ENCODE measurements at regions not wholly inside any gene's neighbourhood (a gene's known extent, or its start where the extent isn't known, plus 50 kb on each side); places are given as distances from the start of the nearest gene placed in this dataset.

DNA sequence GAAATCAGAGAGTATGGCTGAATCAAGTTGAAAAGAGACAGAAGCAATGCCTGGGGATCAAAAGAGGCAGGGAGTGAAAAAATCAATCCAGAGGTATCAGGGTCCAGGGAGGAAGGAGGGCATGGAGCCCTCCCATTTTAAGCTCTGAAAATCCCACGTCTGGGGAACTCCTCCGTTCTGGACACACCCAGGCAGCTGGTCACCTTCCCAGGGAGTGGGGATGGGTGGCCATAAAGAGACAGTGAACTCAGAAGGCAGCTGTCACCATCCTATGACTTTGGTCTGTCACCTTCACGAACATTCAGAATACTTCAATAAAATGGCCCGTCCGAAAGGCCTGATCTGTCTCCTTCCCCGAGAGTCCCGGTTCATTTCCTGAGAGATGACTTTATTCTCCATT, 71.6 kb downstream of the MAP1LC3B2 start:
- TF ChIP-seq, protein P1, sequence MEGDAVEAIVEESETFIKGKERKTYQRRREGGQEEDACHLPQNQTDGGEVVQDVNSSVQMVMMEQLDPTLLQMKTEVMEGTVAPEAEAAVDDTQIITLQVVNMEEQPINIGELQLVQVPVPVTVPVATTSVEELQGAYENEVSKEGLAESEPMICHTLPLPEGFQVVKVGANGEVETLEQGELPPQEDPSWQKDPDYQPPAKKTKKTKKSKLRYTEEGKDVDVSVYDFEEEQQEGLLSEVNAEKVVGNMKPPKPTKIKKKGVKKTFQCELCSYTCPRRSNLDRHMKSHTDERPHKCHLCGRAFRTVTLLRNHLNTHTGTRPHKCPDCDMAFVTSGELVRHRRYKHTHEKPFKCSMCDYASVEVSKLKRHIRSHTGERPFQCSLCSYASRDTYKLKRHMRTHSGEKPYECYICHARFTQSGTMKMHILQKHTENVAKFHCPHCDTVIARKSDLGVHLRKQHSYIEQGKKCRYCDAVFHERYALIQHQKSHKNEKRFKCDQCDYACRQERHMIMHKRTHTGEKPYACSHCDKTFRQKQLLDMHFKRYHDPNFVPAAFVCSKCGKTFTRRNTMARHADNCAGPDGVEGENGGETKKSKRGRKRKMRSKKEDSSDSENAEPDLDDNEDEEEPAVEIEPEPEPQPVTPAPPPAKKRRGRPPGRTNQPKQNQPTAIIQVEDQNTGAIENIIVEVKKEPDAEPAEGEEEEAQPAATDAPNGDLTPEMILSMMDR (IDR thresholded peaks at IDR 0.05; ENCODE audit: low read depth, low read length): no peak
- TF ChIP-seq POLR2A (IDR thresholded peaks at IDR 0.05; ENCODE audit: extremely low read depth, insufficient read length): no peak
- TF ChIP-seq, protein P2, sequence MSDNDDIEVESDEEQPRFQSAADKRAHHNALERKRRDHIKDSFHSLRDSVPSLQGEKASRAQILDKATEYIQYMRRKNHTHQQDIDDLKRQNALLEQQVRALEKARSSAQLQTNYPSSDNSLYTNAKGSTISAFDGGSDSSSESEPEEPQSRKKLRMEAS (IDR thresholded peaks at IDR 0.05; ENCODE audit: low read depth, low read length): no peak
- TF ChIP-seq MYC (IDR thresholded peaks at IDR 0.05; ENCODE audit: low read depth, low read length): no peak
